ENCODE measurements at regions not wholly inside any gene's neighbourhood (a gene's known extent, or its start where the extent isn't known, plus 50 kb on each side); places are given as distances from the start of the nearest gene placed in this dataset.

- TF ChIP-seq, protein P1, sequence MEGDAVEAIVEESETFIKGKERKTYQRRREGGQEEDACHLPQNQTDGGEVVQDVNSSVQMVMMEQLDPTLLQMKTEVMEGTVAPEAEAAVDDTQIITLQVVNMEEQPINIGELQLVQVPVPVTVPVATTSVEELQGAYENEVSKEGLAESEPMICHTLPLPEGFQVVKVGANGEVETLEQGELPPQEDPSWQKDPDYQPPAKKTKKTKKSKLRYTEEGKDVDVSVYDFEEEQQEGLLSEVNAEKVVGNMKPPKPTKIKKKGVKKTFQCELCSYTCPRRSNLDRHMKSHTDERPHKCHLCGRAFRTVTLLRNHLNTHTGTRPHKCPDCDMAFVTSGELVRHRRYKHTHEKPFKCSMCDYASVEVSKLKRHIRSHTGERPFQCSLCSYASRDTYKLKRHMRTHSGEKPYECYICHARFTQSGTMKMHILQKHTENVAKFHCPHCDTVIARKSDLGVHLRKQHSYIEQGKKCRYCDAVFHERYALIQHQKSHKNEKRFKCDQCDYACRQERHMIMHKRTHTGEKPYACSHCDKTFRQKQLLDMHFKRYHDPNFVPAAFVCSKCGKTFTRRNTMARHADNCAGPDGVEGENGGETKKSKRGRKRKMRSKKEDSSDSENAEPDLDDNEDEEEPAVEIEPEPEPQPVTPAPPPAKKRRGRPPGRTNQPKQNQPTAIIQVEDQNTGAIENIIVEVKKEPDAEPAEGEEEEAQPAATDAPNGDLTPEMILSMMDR (IDR thresholded peaks at IDR 0.05 in 8 of 11, conservative IDR thresholded peaks at IDR 0.05 in 3 of 11), result no peak
- TF ChIP-seq POLR2A (IDR thresholded peaks at IDR 0.05) (no peak), POLR2AphosphoS5 (IDR thresholded peaks at IDR 0.05) (no peak)
These were observed 453.9 kb downstream of the AACS start for GRCh38 chr12:125519026-125519651.
